OCI-LY7 (cell line): ENCODE measurements at regions not wholly inside any gene's neighbourhood (a gene's known extent, or its start where the extent isn't known, plus 50 kb on each side); places are given as distances from the start of the nearest gene placed in this dataset.

Experiments used
- BruUV-seq: library from RNA; stranded (reverse); fragments of 400-500 nt; replicated peaks from 2 replicates; lab custom pipeline; 2021; lab: Mats Ljungman, UMichigan
- CTCF ChIA-PET: fragments of 300-600 bp; sonication (Branson Sonifier 250); formaldehyde crosslinking; loops from one replicate; lab custom pipeline; 2022; ENCODE audit warnings: antibody characterized with exemption; ENCODE audit not compliant: unreplicated experiment; lab: Charles Lee
- POLR2A ChIA-PET: fragments of 300-600 bp; sonication (Branson Sonifier 250); formaldehyde crosslinking; loops from one replicate; lab custom pipeline; 2022; ENCODE audit warnings: antibody characterized with exemption; lab: Charles Lee
- DNase-seq: peaks from one replicate; pipeline ENCODE4 v3.0.0-alpha.2; 2015; ENCODE audit warnings: low spot score
- H2AFZ ChIP-seq: fragments of 200-600 bp; sonication (generic), shearing (Covaris generic); 2 replicates; pipeline ENCODE4 v1.6.1; 2014; ENCODE audit warnings: mild to moderate bottlenecking, antibody characterized with exemption, low read length, moderate library complexity
- H3K27ac ChIP-seq: fragments of 200-600 bp; sonication (generic); 2 replicates; pipeline ENCODE4 v1.5.1; 2014; ENCODE audit warnings: mixed run types, low read depth, mild to moderate bottlenecking, moderate library complexity, low read length, inconsistent platforms; ENCODE audit not compliant: poor library complexity, severe bottlenecking
- H3K36me3 ChIP-seq: fragments of 200-600 bp; sonication (generic); 2 replicates; pipeline ENCODE4 v1.6.1; 2014; ENCODE audit warnings: mild to moderate bottlenecking, antibody characterized with exemption, low read length, moderate library complexity, mixed read lengths; ENCODE audit not compliant: insufficient read depth
- H3K4me1 ChIP-seq: fragments of 200-600 bp; sonication (generic); 2 replicates; pipeline ENCODE4 v1.5.1; 2014; ENCODE audit warnings: mild to moderate bottlenecking, low read length; ENCODE audit not compliant: insufficient read depth, poor library complexity, severe bottlenecking
- H3K4me2 ChIP-seq: fragments of 200-600 bp; sonication (generic); 2 replicates; pipeline ENCODE4 v1.6.1; 2014; ENCODE audit warnings: mild to moderate bottlenecking, low read length
- H3K4me3 ChIP-seq: fragments of 200-600 bp; sonication (generic); 2 replicates; pipeline ENCODE4 v1.5.1; 2014; ENCODE audit warnings: mild to moderate bottlenecking, low read depth, low read length; ENCODE audit not compliant: poor library complexity, severe bottlenecking
- H3K79me2 ChIP-seq: fragments of 200-600 bp; sonication (generic); 2 replicates; pipeline ENCODE4 v1.6.1; 2016; ENCODE audit warnings: low read depth, mild to moderate bottlenecking, low read length, moderate library complexity, mixed read lengths; ENCODE audit not compliant: insufficient read depth
- H3K9me2 ChIP-seq: fragments of 200-600 bp; sonication (generic); 2 replicates; pipeline ENCODE4 v1.6.1; 2016; ENCODE audit warnings: mild to moderate bottlenecking, low read length, mixed read lengths; ENCODE audit not compliant: insufficient read depth
- H3K9me3 ChIP-seq: fragments of 200-600 bp; sonication (generic); 2 replicates; pipeline ENCODE4 v1.6.1; 2014; ENCODE audit warnings: mild to moderate bottlenecking, mixed run types, low read length, mixed read lengths
- H4K20me1 ChIP-seq: fragments of 200-600 bp; sonication (generic); 2 replicates; pipeline ENCODE4 v1.6.1; 2014; ENCODE audit warnings: mild to moderate bottlenecking, antibody characterized with exemption, low read length, moderate library complexity, mixed read lengths; ENCODE audit not compliant: insufficient read depth
- CTCF ChIP-seq: fragments of 200-600 bp; sonication (generic); conservative IDR thresholded peaks from 2 replicates; pipeline ENCODE4 v1.5.1; 2014; ENCODE audit warnings: mild to moderate bottlenecking, antibody characterized with exemption, low read length, moderate library complexity, mixed read lengths
- EZH2phosphoT487 ChIP-seq: fragments of 200-600 bp; sonication (generic); IDR thresholded peaks from 2 replicates; pipeline ENCODE4 v1.6.1; 2018; ENCODE audit warnings: low read depth, borderline replicate concordance, mild to moderate bottlenecking, mixed run types, antibody characterized with exemption, low read length, moderate library complexity, mixed read lengths
- intact Hi-C: fragments of 100-400 bp; cut with micrococcal nuclease; formaldehyde crosslinking; loops from one replicate; pipeline ENCODE4 v1.10.0; 2022; ENCODE audit not compliant: unreplicated experiment

- peaks cover 38% of the 10 kb centered on the region; the same call in 1 of the 2 replicates for H3K79me2 ChIP-seq
- H3K4me1 ChIP-seq: no peaks in the 10 kb centered on the region
- H3K9me2 ChIP-seq: no peaks in the 10 kb centered on the region
- intact Hi-C loops: no loop called here
- no peaks in the 10 kb centered on the region for H4K20me1 ChIP-seq
- ChIA-PET POLR2A (interaction anchor here (0.7 to 1.6 kb wide), 2 partner anchors 27 to 1433 kb away, joined by 3 to 6 read pairs; no protein-coding TSS in a partner anchor), CTCF (no interaction called here)
- H3K36me3 ChIP-seq: peaks cover 23% of the 10 kb centered on the region
- no peak overlapping the region for H3K4me3 ChIP-seq
- DNase-seq: no peak
- no peak overlapping the region for H3K27ac ChIP-seq
- H2AFZ ChIP-seq: no peak overlapping the region
- BruUV-seq: no TSS peak
- no peaks in the 10 kb centered on the region for H3K9me3 ChIP-seq
- H3K4me2 ChIP-seq: no peak overlapping the region
- TF ChIP-seq CTCF: no peak
Observed at GRCh38 chr1:198909973-198910372, 271.1 kb downstream of the PTPRC start.

GRCh38 chr1:198910816-198911215, 272.0 kb downstream of the PTPRC start:
- TF ChIP-seq EZH2phosphoT487: no peak
- no peak for TF ChIP-seq CTCF
- H3K4me3 ChIP-seq: no peak overlapping the region
- H2AFZ ChIP-seq: no peak overlapping the region
- H3K9me2 ChIP-seq: no peaks in the 10 kb centered on the region
- H3K79me2 ChIP-seq: peaks cover 34% of the 10 kb centered on the region; the same call in 1 of the 2 replicates
- H3K4me1 ChIP-seq: no peaks in the 10 kb centered on the region
- H3K36me3 ChIP-seq: peaks cover 26% of the 10 kb centered on the region
- POLR2A ChIA-PET: interaction anchor here (1.3 kb wide), 2 partner anchors 9 to 18 kb away, joined by 3 to 5 read pairs; no protein-coding TSS in a partner anchor
- no peaks in the 10 kb centered on the region for H3K9me3 ChIP-seq
- H3K4me2 ChIP-seq: no peak overlapping the region
- no peak for DNase-seq
- CTCF ChIA-PET: interaction anchor here (0.5 kb wide), 1 partner anchor 15 kb away, joined by 3 read pairs; no protein-coding TSS in a partner anchor
- H4K20me1 ChIP-seq: no peaks in the 10 kb centered on the region
- H3K27ac ChIP-seq: no peak overlapping the region
- intact Hi-C loops: no loop called here
- no TSS peak for BruUV-seq

GRCh38 chr1:198912046-198912445, 273.2 kb downstream of the PTPRC start:
- ChIA-PET POLR2A (interaction anchor here (0.8 to 1.3 kb wide), 3 partner anchors 11 to 25 kb away, joined by 3 to 5 read pairs (median 3); no protein-coding TSS in a partner anchor), CTCF (no interaction called here)
- no peak for DNase-seq
- no peak overlapping the region for H2AFZ ChIP-seq
- H3K4me3 ChIP-seq: no peak overlapping the region
- no peak for TF ChIP-seq EZH2phosphoT487
- no peak for TF ChIP-seq CTCF
- peaks cover 21% of the 10 kb centered on the region for H3K36me3 ChIP-seq
- no peaks in the 10 kb centered on the region for H3K9me3 ChIP-seq
- H3K27ac ChIP-seq: no peak overlapping the region
- H3K4me1 ChIP-seq: no peaks in the 10 kb centered on the region
- no TSS peak for BruUV-seq
- H3K79me2 ChIP-seq: peaks cover 44% of the 10 kb centered on the region; the same call in 1 of the 2 replicates
- H4K20me1 ChIP-seq: no peaks in the 10 kb centered on the region
- H3K4me2 ChIP-seq: no peak overlapping the region
- H3K9me2 ChIP-seq: no peaks in the 10 kb centered on the region
- intact Hi-C loops: no loop called here
